Endothelial cell of umbilical vein (primary cell): ENCODE measurements at regions not wholly inside any gene's neighbourhood (a gene's known extent, or its start where the extent isn't known, plus 50 kb on each side); places are given as distances from the start of the nearest gene placed in this dataset.

Source experiments
- BruUV-seq: library from RNA; stranded (reverse); fragments of 400-500 nt; replicated peaks from 2 replicates; lab custom pipeline; 2021; lab: Mats Ljungman, UMichigan
- CTCF ChIA-PET: fragments of 300-600, 350-600 bp; sonication (Branson Sonifier 250); formaldehyde crosslinking; loops from one replicate; lab custom pipeline; 2021; ENCODE audit warnings: antibody characterized with exemption, inconsistent platforms; lab: Charles Lee
- POLR2A ChIA-PET: fragments of 300-600, 350-600 bp; sonication (Branson Sonifier 250); formaldehyde crosslinking; loops from one replicate; lab custom pipeline; 2021; ENCODE audit warnings: antibody characterized with exemption, inconsistent platforms; lab: Charles Lee
- DNase-seq: peaks from one replicate; pipeline ENCODE4 v3.0.0-alpha.2; 2011; ENCODE audit warnings: low read depth, low spot score
- FAIRE-seq: peaks from 2 replicates; lab custom pipeline; 2011; peaks lifted over from hg19 to GRCh38; lab: Jason Lieb, UNC
- H2AFZ ChIP-seq: 2 replicates; pipeline ENCODE4 v1.6.0; 2012; ENCODE audit warnings: low read depth, low read length, control low read depth, inconsistent platforms
- H3K27ac ChIP-seq: 2 replicates; pipeline ENCODE4 v1.5.1; 2011; ENCODE audit warnings: low read depth, mild to moderate bottlenecking, control low read depth, low read length, moderate library complexity; ENCODE audit not compliant: insufficient read depth
- H3K27me3 ChIP-seq, 2 experiments: 2 replicates each; pipeline versions ENCODE4 v1.6.0 to v1.6.1; 2011; ENCODE audit warnings: low read length in 2 of 2, mixed read lengths in 1 of 2; ENCODE audit not compliant: control insufficient read depth in 2 of 2, insufficient read depth in 2 of 2
- H3K36me3 ChIP-seq, 2 experiments: 2 replicates in 1 of 2; 3 replicates in 1 of 2; pipeline ENCODE4 v1.5.1; 2011; ENCODE audit warnings: low read length in 2 of 2, mild to moderate bottlenecking in 1 of 2, moderate library complexity in 1 of 2; ENCODE audit not compliant: control insufficient read depth in 2 of 2, insufficient read depth in 2 of 2; ENCODE audit errors: extremely low read depth in 1 of 2
- H3K4me1 ChIP-seq: 3 replicates; pipeline ENCODE4 v1.5.1; 2011; ENCODE audit warnings: mild to moderate bottlenecking, low read length; ENCODE audit not compliant: control insufficient read depth, insufficient read depth; ENCODE audit errors: extremely low read depth
- H3K4me2 ChIP-seq: 2 replicates; pipeline ENCODE4 v1.6.1; 2011; ENCODE audit warnings: low read length, control low read depth, mixed read lengths; ENCODE audit not compliant: insufficient read depth
- H3K4me3 ChIP-seq, 3 experiments: fragments of 200-600 bp in 1 of 3; sonication (generic), shearing (Covaris generic) in 1 of 3; replicated peaks in 1 of 3; 2 replicates each; pipeline ENCODE4 v1.5.1; 2011 to 2016; ENCODE audit warnings: control low read depth in 3 of 3, low read length in 3 of 3, mild to moderate bottlenecking in 2 of 3, inconsistent platforms in 1 of 3, low read depth in 1 of 3, moderate library complexity in 1 of 3; ENCODE audit not compliant: insufficient read depth in 1 of 3
- H3K79me2 ChIP-seq: 2 replicates; pipeline ENCODE4 v1.6.0; 2012; ENCODE audit warnings: low read length, inconsistent platforms; ENCODE audit not compliant: control insufficient read depth, insufficient read depth
- H3K9ac ChIP-seq: replicated peaks from 2 replicates; pipeline ENCODE3; 2011; ENCODE audit warnings: low read length, control low read depth; ENCODE audit not compliant: insufficient read depth; ENCODE audit errors: extremely low read depth
- H3K9me1 ChIP-seq: replicated peaks from 3 replicates; pipeline ENCODE4 v1.6.0; 2011; ENCODE audit warnings: mild to moderate bottlenecking, low read length; ENCODE audit not compliant: control insufficient read depth, insufficient read depth; ENCODE audit errors: extremely low read depth
- H3K9me3 ChIP-seq: replicated peaks from 2 replicates; pipeline ENCODE4 v1.5.1; 2012; ENCODE audit warnings: low read length, inconsistent platforms; ENCODE audit not compliant: control insufficient read depth, insufficient read depth
- H4K20me1 ChIP-seq: replicated peaks from 2 replicates; pipeline ENCODE3; 2011; ENCODE audit warnings: mild to moderate bottlenecking, low read length; ENCODE audit not compliant: control insufficient read depth, insufficient read depth; ENCODE audit errors: extremely low read depth
- EZH2 ChIP-seq: IDR thresholded peaks from 2 replicates; pipeline ENCODE4 v1.6.1; 2012; ENCODE audit warnings: borderline replicate concordance, low read depth, mild to moderate bottlenecking, moderate library complexity, low read length, inconsistent platforms; ENCODE audit not compliant: severe bottlenecking
- FOS ChIP-seq: IDR thresholded peaks from 2 replicates; pipeline ENCODE4 v1.6.1; 2011; ENCODE audit warnings: mild to moderate bottlenecking, low read length, moderate library complexity, borderline replicate concordance; ENCODE audit not compliant: insufficient read depth
- GATA2 ChIP-seq: IDR thresholded peaks from 2 replicates; pipeline ENCODE4 v1.7.0; 2011; ENCODE audit warnings: low read depth, mild to moderate bottlenecking, moderate library complexity, mixed read lengths, low read length; ENCODE audit not compliant: insufficient read length, insufficient read depth
- JUN ChIP-seq: IDR thresholded peaks from 2 replicates; pipeline ENCODE4 v1.6.1; 2011; ENCODE audit warnings: borderline replicate concordance, low read depth; ENCODE audit not compliant: insufficient read length, insufficient read depth
- MYC ChIP-seq: IDR thresholded peaks from one replicate; pipeline ENCODE4 v1.6.1; 2011; ENCODE audit warnings: mild to moderate bottlenecking, low read depth, low read length
- POLR2A ChIP-seq: IDR thresholded peaks from 2 replicates; pipeline ENCODE4 v1.6.1; 2012; ENCODE audit warnings: low read depth, mild to moderate bottlenecking, control low read depth, low read length
- POLR2AphosphoS5 ChIP-seq: IDR thresholded peaks from 2 replicates; pipeline ENCODE4 v1.6.1; 2012; ENCODE audit warnings: low read depth, mild to moderate bottlenecking, control low read depth, low read length, moderate library complexity; ENCODE audit not compliant: insufficient read depth
- dilution Hi-C: fragments of 300-500 bp; cut with MboI; formaldehyde crosslinking; loops from one replicate; pipeline ENCODE4 v1.15.0; 2019; ENCODE audit warnings: low sequenced_read_pairs; ENCODE audit not compliant: extremely low pct_ligation_motif_present
- intact Hi-C: fragments of 100-400 bp; cut with micrococcal nuclease; formaldehyde crosslinking; loops from one replicate; pipeline ENCODE4 v1.10.0; 2022
- TF ChIP-seq, protein P1 (sequence below): IDR thresholded peaks from 2 replicates; pipeline ENCODE4 v1.6.1; 2011; ENCODE audit not compliant: insufficient read depth, insufficient read length
- TF ChIP-seq, protein P2 (sequence below), 2 donors: IDR thresholded peaks; 1 replicate in 1 of 2; 2 replicates in 1 of 2; pipeline ENCODE4 v1.5.1; 2011; ENCODE audit warnings: low read length in 2 of 2, mild to moderate bottlenecking in 2 of 2, moderate library complexity in 2 of 2, control low read depth in 1 of 2, inconsistent platforms in 1 of 2, low read depth in 1 of 2; ENCODE audit not compliant: insufficient read depth in 1 of 2; ENCODE audit errors: extremely low read depth in 1 of 2

DNA sequence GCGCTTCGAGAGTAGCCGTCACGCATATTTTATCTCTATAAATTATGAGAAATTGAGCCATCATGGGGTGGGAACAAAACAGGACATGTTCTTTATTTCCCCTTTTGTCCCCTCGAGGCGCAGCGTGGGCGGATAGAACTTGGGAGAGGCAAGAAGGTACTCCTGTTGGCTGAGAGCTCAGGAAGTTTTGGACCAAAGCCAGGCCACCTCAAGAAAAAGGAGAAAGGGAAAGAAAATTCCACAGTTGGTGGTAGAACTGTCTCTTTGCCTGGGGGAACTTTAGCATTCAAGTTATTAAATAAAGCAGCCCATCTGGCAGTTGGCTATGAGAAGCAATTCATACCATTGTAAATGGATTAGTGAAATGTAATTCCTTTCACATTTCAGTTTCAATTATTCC, 76.4 kb upstream of the DSCAM start:
- ChIA-PET CTCF (no interaction called here), POLR2A (no interaction called here)

More for the DNA sequence above, 76.4 kb upstream of the DSCAM start:
- H3K9ac ChIP-seq = no peak overlapping the region
- no peaks in the 10 kb centered on the region for H4K20me1 ChIP-seq
- H3K4me3 ChIP-seq = no peak overlapping the region
- no peaks in the 10 kb centered on the region for H3K9me1 ChIP-seq
- no peaks in the 10 kb centered on the region for H3K79me2 ChIP-seq
- TF ChIP-seq, protein P1, sequence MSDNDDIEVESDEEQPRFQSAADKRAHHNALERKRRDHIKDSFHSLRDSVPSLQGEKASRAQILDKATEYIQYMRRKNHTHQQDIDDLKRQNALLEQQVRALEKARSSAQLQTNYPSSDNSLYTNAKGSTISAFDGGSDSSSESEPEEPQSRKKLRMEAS = no peak
- no peak for TF ChIP-seq POLR2A
- TF ChIP-seq EZH2 = no peak
- no peak for TF ChIP-seq FOS
- TF ChIP-seq, protein P2, sequence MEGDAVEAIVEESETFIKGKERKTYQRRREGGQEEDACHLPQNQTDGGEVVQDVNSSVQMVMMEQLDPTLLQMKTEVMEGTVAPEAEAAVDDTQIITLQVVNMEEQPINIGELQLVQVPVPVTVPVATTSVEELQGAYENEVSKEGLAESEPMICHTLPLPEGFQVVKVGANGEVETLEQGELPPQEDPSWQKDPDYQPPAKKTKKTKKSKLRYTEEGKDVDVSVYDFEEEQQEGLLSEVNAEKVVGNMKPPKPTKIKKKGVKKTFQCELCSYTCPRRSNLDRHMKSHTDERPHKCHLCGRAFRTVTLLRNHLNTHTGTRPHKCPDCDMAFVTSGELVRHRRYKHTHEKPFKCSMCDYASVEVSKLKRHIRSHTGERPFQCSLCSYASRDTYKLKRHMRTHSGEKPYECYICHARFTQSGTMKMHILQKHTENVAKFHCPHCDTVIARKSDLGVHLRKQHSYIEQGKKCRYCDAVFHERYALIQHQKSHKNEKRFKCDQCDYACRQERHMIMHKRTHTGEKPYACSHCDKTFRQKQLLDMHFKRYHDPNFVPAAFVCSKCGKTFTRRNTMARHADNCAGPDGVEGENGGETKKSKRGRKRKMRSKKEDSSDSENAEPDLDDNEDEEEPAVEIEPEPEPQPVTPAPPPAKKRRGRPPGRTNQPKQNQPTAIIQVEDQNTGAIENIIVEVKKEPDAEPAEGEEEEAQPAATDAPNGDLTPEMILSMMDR (IDR thresholded peaks at IDR 0.05; ENCODE audit: extremely low read depth in 1 of 2, insufficient read depth in 1 of 2, low read depth in 1 of 2, low read length in 2 of 2) = no peak
- no peak for TF ChIP-seq GATA2
- no peak for TF ChIP-seq POLR2AphosphoS5
- no peak for TF ChIP-seq MYC
- TF ChIP-seq JUN = no peak
- H3K4me2 ChIP-seq = no peak overlapping the region
- intact Hi-C loops = no loop called here
- H2AFZ ChIP-seq = no peak overlapping the region
- no peaks in the 10 kb centered on the region for H3K4me1 ChIP-seq
- no peaks in the 10 kb centered on the region for H3K36me3 ChIP-seq
- H3K9me3 ChIP-seq = peaks cover 7% of the 10 kb centered on the region
- DNase-seq = no peak
- no peak overlapping the region for H3K27ac ChIP-seq
- no peak for FAIRE-seq
- BruUV-seq = no TSS peak
- dilution Hi-C loops = no loop called here
- no peaks in the 10 kb centered on the region for H3K27me3 ChIP-seq
